H1 (cell line): ENCODE measurements at regions not wholly inside any gene's neighbourhood (a gene's known extent, or its start where the extent isn't known, plus 50 kb on each side); places are given as distances from the start of the nearest gene placed in this dataset.

Experiments
- CTCF ChIA-PET: fragments of 300-600 bp; sonication (Branson Sonifier 250); formaldehyde crosslinking; loops from one replicate; lab custom pipeline; 2021; ENCODE audit not compliant: partially characterized antibody; lab: Charles Lee
- POLR2A ChIA-PET: fragments of 300-600 bp; sonication (Branson Sonifier 250); formaldehyde crosslinking; loops from one replicate; lab custom pipeline; 2021; ENCODE audit warnings: inconsistent platforms; ENCODE audit not compliant: partially characterized antibody; lab: Charles Lee
- DNase-seq, 2 experiments: peaks; one replicate each; pipeline versions ENCODE4 v3.0.0 to v3.0.0-alpha.2; 2010 to 2022; ENCODE audit warnings: low spot score in 2 of 2, low read depth in 1 of 2, mixed read lengths in 1 of 2
- FAIRE-seq: peaks from 2 replicates; lab custom pipeline; 2011; peaks lifted over from hg19 to GRCh38; lab: Jason Lieb, UNC
- H2AFZ ChIP-seq: 2 replicates; pipeline ENCODE4 v1.8.1; 2012; ENCODE audit warnings: low read length, inconsistent platforms
- H2AK5ac ChIP-seq: 2 replicates; pipeline ENCODE4 v1.6.1; 2013; ENCODE audit warnings: low read depth, low read length
- H2BK120ac ChIP-seq: replicated peaks from 2 replicates; pipeline ENCODE3; 2013; ENCODE audit warnings: low read depth, low read length, inconsistent platforms
- H2BK12ac ChIP-seq: 2 replicates; pipeline ENCODE4 v1.6.1; 2013; ENCODE audit warnings: low read depth, low read length
- H2BK15ac ChIP-seq: 2 replicates; pipeline ENCODE4 v1.6.1; 2013; ENCODE audit warnings: low read length
- H2BK20ac ChIP-seq: 2 replicates; pipeline ENCODE4 v1.6.1; 2013; ENCODE audit warnings: low read length
- H2BK5ac ChIP-seq: 2 replicates; pipeline ENCODE4 v1.6.1; 2013; ENCODE audit warnings: low read depth, low read length
- H3K14ac ChIP-seq: 2 replicates; pipeline ENCODE4 v1.6.1; 2013; ENCODE audit warnings: inconsistent platforms; ENCODE audit not compliant: insufficient read length
- H3K18ac ChIP-seq: 2 replicates; pipeline ENCODE4 v1.6.1; 2013; ENCODE audit warnings: low read length; ENCODE audit errors: extremely low read depth
- H3K23ac ChIP-seq: 2 replicates; pipeline ENCODE4 v1.6.1; 2013; ENCODE audit warnings: inconsistent platforms; ENCODE audit not compliant: insufficient read length
- H3K23me2 ChIP-seq: 2 replicates; pipeline ENCODE4 v1.6.1; 2013; ENCODE audit warnings: low read depth, low read length
- H3K27ac ChIP-seq: 2 replicates; pipeline ENCODE4 v1.6.1; 2011; ENCODE audit warnings: low read depth, low read length, inconsistent platforms
- H3K27me3 ChIP-seq, 4 experiments: replicated peaks in 1 of 4; 1 replicate in 1 of 4; 2 replicates in 3 of 4; pipeline versions ENCODE4 v1.6.1 to v1.8.1; 2011 to 2013; ENCODE audit warnings: low read length in 3 of 4, mild to moderate bottlenecking in 3 of 4, inconsistent platforms in 2 of 4, mixed read lengths in 2 of 4, moderate library complexity in 1 of 4; ENCODE audit not compliant: control insufficient read depth in 3 of 4, insufficient read depth in 3 of 4; ENCODE audit errors: extremely low read depth in 1 of 4
- H3K36me3 ChIP-seq, 4 experiments: 2 replicates each; pipeline versions ENCODE4 v1.6.1 to v1.8.1; 2011 to 2013; ENCODE audit warnings: mild to moderate bottlenecking in 4 of 4, low read length in 3 of 4, moderate library complexity in 2 of 4, control low read depth in 1 of 4, inconsistent platforms in 1 of 4; ENCODE audit not compliant: insufficient read depth in 4 of 4, control insufficient read depth in 2 of 4
- H3K4ac ChIP-seq: replicated peaks from 2 replicates; pipeline ENCODE3; 2013; ENCODE audit warnings: low read length, low read depth, mixed read lengths, inconsistent platforms; ENCODE audit not compliant: insufficient read length
- H3K4me1 ChIP-seq, 4 experiments: replicated peaks in 1 of 4; 1 replicate in 1 of 4; 2 replicates in 3 of 4; pipeline versions ENCODE4 v1.6.1 to v1.8.1; 2011 to 2013; ENCODE audit warnings: low read length in 3 of 4, inconsistent platforms in 2 of 4, mixed read lengths in 1 of 4; ENCODE audit not compliant: insufficient read depth in 4 of 4, control insufficient read depth in 3 of 4
- H3K4me2 ChIP-seq, 2 experiments: 2 replicates each; pipeline versions ENCODE4 v1.6.1 to v1.8.1; 2011 to 2013; ENCODE audit warnings: low read depth in 2 of 2, low read length in 2 of 2, control low read depth in 1 of 2, inconsistent platforms in 1 of 2, mild to moderate bottlenecking in 1 of 2; ENCODE audit not compliant: insufficient read depth in 1 of 2
- H3K4me3 ChIP-seq, 4 experiments: fragments of 200-600, 300-600 bp in 1 of 4; sonication (generic), shearing (Covaris generic), sonication (Bioruptor Twin) in 1 of 4; 2 replicates each; pipeline versions ENCODE4 v1.5.1 to v1.8.1; 2011 to 2016; ENCODE audit warnings: low read length in 4 of 4, low read depth in 3 of 4, control low read depth in 2 of 4, inconsistent platforms in 2 of 4, mild to moderate bottlenecking in 2 of 4, mixed read lengths in 1 of 4, moderate library complexity in 1 of 4; ENCODE audit not compliant: insufficient read depth in 2 of 4; ENCODE audit errors: extremely low read depth in 1 of 4
- H3K56ac ChIP-seq: replicated peaks from 2 replicates; pipeline ENCODE3; 2013; ENCODE audit warnings: low read depth, mild to moderate bottlenecking, mixed read lengths, low read length, inconsistent platforms; ENCODE audit not compliant: insufficient read length
- H3K79me1 ChIP-seq: 2 replicates; pipeline ENCODE4 v1.6.1; 2013; ENCODE audit warnings: low read depth, low read length, control low read depth
- H3K79me2 ChIP-seq, 2 experiments: 2 replicates each; pipeline versions ENCODE4 v1.6.1 to v1.8.1; 2012 to 2013; ENCODE audit warnings: low read length in 2 of 2, mild to moderate bottlenecking in 2 of 2, inconsistent platforms in 1 of 2; ENCODE audit not compliant: insufficient read depth in 2 of 2, control insufficient read depth in 1 of 2
- H3K9ac ChIP-seq, 4 experiments: replicated peaks in 1 of 4; 1 replicate in 1 of 4; 2 replicates in 3 of 4; pipeline versions ENCODE4 v1.6.1 to v1.8.1; 2011 to 2013; ENCODE audit warnings: low read depth in 3 of 4, low read length in 3 of 4, control low read depth in 2 of 4, mild to moderate bottlenecking in 2 of 4, moderate library complexity in 2 of 4, inconsistent platforms in 1 of 4; ENCODE audit errors: extremely low read depth in 1 of 4
- H3K9me3 ChIP-seq, 2 experiments: 2 replicates each; pipeline versions ENCODE4 v1.6.1 to v1.8.1; 2012 to 2013; ENCODE audit warnings: mild to moderate bottlenecking in 2 of 2, moderate library complexity in 2 of 2, control low read depth in 1 of 2, inconsistent platforms in 1 of 2, low read depth in 1 of 2, low read length in 1 of 2, mixed read lengths in 1 of 2; ENCODE audit not compliant: insufficient read depth in 2 of 2
- H4K20me1 ChIP-seq, 2 experiments: replicated peaks in 1 of 2; 2 replicates each; pipeline versions ENCODE3 to v1.8.1; 2011 to 2013; ENCODE audit warnings: inconsistent platforms in 2 of 2, low read length in 2 of 2, mild to moderate bottlenecking in 1 of 2; ENCODE audit not compliant: insufficient read depth in 2 of 2, control insufficient read depth in 1 of 2
- H4K5ac ChIP-seq: 2 replicates; pipeline ENCODE4 v1.6.1; 2013; ENCODE audit warnings: low read length, low read depth, mixed read lengths, inconsistent platforms; ENCODE audit not compliant: insufficient read length
- H4K8ac ChIP-seq: 2 replicates; pipeline ENCODE4 v1.8.0; 2013; ENCODE audit warnings: mild to moderate bottlenecking, moderate library complexity, low read length, inconsistent platforms; ENCODE audit not compliant: insufficient read depth; ENCODE audit errors: extremely low read depth
- H4K91ac ChIP-seq: replicated peaks from 2 replicates; pipeline ENCODE3; 2013; ENCODE audit warnings: low read length, mixed read lengths, inconsistent platforms; ENCODE audit not compliant: insufficient read length
- CHD1 ChIP-seq: IDR thresholded peaks from 2 replicates; pipeline ENCODE4 v1.6.1; 2012; ENCODE audit warnings: low read depth, low read length, improper control_type of control experiment
- EGR1 ChIP-seq: IDR thresholded peaks from 2 replicates; pipeline ENCODE4 v1.6.1; 2011; ENCODE audit warnings: low read depth, low read length, borderline replicate concordance
- EP300 ChIP-seq, 2 experiments: IDR thresholded peaks; 1 replicate in 1 of 2; 2 replicates in 1 of 2; pipeline ENCODE4 v1.6.1; 2011 to 2012; ENCODE audit warnings: low read depth in 2 of 2, low read length in 2 of 2, mild to moderate bottlenecking in 2 of 2, borderline replicate concordance in 1 of 2, inconsistent platforms in 1 of 2, moderate library complexity in 1 of 2
- JUN ChIP-seq: IDR thresholded peaks from 2 replicates; pipeline ENCODE4 v1.6.1; 2011; ENCODE audit warnings: low read depth, mild to moderate bottlenecking, improper control_type of control experiment, low read length
- KDM1A ChIP-seq: fragments of 200-600, 300-600 bp; sonication (generic); IDR thresholded peaks from 2 replicates; pipeline ENCODE4 v1.7.1; 2016; ENCODE audit warnings: mild to moderate bottlenecking, low read length, borderline replicate concordance
- MAX ChIP-seq: IDR thresholded peaks from 2 replicates; pipeline ENCODE4 v1.6.1; 2012; ENCODE audit warnings: inconsistent platforms
- PHF8 ChIP-seq: fragments of 200-600 bp; sonication (generic); conservative IDR thresholded peaks from 2 replicates; pipeline ENCODE4 v1.7.1; 2012; ENCODE audit warnings: low read depth, mild to moderate bottlenecking, inconsistent platforms, low read length, moderate library complexity
- POU5F1 ChIP-seq: IDR thresholded peaks from 2 replicates; pipeline ENCODE4 v1.6.1; 2011; ENCODE audit warnings: low read depth, mild to moderate bottlenecking, low read length, moderate library complexity
- SIX5 ChIP-seq: IDR thresholded peaks from 2 replicates; pipeline ENCODE4 v1.6.1; 2011; ENCODE audit warnings: mild to moderate bottlenecking, low read depth, low read length
- SP1 ChIP-seq: IDR thresholded peaks from 2 replicates; pipeline ENCODE4 v1.6.1; 2011; ENCODE audit warnings: low read depth, low read length
- SUZ12 ChIP-seq: fragments of 200-600 bp; sonication (generic); IDR thresholded peaks from 2 replicates; pipeline ENCODE4 v1.6.1; 2012; ENCODE audit warnings: mild to moderate bottlenecking, inconsistent platforms, low read length, moderate library complexity, mixed read lengths
- TAF1 ChIP-seq: IDR thresholded peaks from 2 replicates; pipeline ENCODE4 v1.6.1; 2011; ENCODE audit warnings: mild to moderate bottlenecking, low read depth, low read length
- TBP ChIP-seq: IDR thresholded peaks from 2 replicates; pipeline ENCODE4 v1.6.1; 2011; ENCODE audit warnings: low read depth, low read length, improper control_type of control experiment
- TEAD4 ChIP-seq: IDR thresholded peaks from 2 replicates; pipeline ENCODE4 v1.6.1; 2012; ENCODE audit warnings: low read depth, low read length, inconsistent platforms, mixed read lengths
- YY1 ChIP-seq: IDR thresholded peaks from 2 replicates; pipeline ENCODE4 v1.6.1; 2011; ENCODE audit warnings: low read depth, mild to moderate bottlenecking, low read length
- WGBS, 2 experiments: shearing (Covaris generic) in 1 of 2; methylation state at CpG; one replicate each; pipeline versions ENCODE4 v1.1.6 to v1.1.7; 2013 to 2015; ENCODE audit warnings: low lambda C conversion rate in 2 of 2, mixed read lengths in 2 of 2, inconsistent platforms in 1 of 2, low coverage in 1 of 2, missing lambda C conversion rate in 1 of 2; ENCODE audit not compliant: insufficient replicate concordance in 2 of 2, insufficient coverage in 1 of 2, insufficient read length in 1 of 2; ENCODE audit errors: extremely low coverage in 1 of 2, missing lambda C conversion rate in 1 of 2; 5-methylcytosine and 5-hydroxymethylcytosine counted together

DNA sequence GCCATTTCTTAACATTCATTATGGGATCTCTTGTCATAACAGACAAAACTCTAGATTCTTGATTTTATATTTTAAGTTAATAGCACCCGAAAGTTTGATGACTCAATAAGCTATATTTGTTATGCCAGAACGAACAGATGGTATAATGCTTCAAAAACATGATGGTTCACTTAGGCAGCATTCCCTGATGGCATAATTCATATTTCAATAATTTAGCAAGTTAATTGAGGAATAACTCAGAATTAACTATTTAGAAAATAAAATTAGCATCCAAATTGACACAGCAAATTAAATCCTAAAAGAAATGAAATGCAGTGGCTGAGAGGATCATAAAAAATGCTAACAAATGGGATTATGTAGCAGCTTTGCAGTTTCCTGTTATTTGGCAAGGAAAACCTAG is 260.8 kb upstream of the MBL2 start:
- Histone ChIP-seq H3K27ac (no peak overlapping the region), H3K23ac (no peak overlapping the region), H2AK5ac (no peak overlapping the region), H2AFZ (no peak overlapping the region), H4K20me1 (no peaks in the 10 kb centered on the region), H3K4me2 (no peak overlapping the region), H3K79me2 (no peaks in the 10 kb centered on the region), H3K9me3 (no peaks in the 10 kb centered on the region), H4K91ac (no peak overlapping the region), H2BK20ac (no peak overlapping the region), H4K5ac (no peak overlapping the region), H2BK120ac (no peak overlapping the region), H3K23me2 (no peaks in the 10 kb centered on the region), H3K18ac (no peak overlapping the region), H2BK5ac (no peak overlapping the region), H3K56ac (no peak overlapping the region), H3K36me3 (no peaks in the 10 kb centered on the region), H3K4me3 (no peak overlapping the region), H3K4me1 (peaks cover 0 to 5% (median 3%) of the 10 kb centered on the region in 4 experiments; a peak in 3 of 7 replicates), H2BK15ac (no peak overlapping the region), H3K27me3 (no peaks in the 10 kb centered on the region), H3K14ac (no peak overlapping the region), H3K79me1 (no peaks in the 10 kb centered on the region), H3K4ac (no peak overlapping the region), H2BK12ac (no peak overlapping the region), H4K8ac (no peak overlapping the region), H3K9ac (no peak overlapping the region)
- ChIA-PET POLR2A (no interaction called here), CTCF (no interaction called here)
- DNase-seq (no peak), FAIRE-seq (no peak)
- TF ChIP-seq SP1 = no peak
- TF ChIP-seq CHD1 = no peak
- TF ChIP-seq SUZ12 = no peak
- TF ChIP-seq YY1 = no peak
- no peak for TF ChIP-seq MAX
- no peak for TF ChIP-seq KDM1A
- TF ChIP-seq EGR1 = no peak
- TF ChIP-seq JUN = no peak
- TF ChIP-seq PHF8 = no peak
- no peak for TF ChIP-seq TEAD4
- no peak for TF ChIP-seq SIX5
- TF ChIP-seq TAF1 = no peak
- TF ChIP-seq POU5F1 = no peak
- TF ChIP-seq EP300 (IDR thresholded peaks at IDR 0.05; ENCODE audit: borderline replicate concordance in 1 of 2, low read depth in 2 of 2, low read length in 2 of 2) = no peak
- TF ChIP-seq TBP = no peak
- 93% methylated on average over 2 of the region's 2 CpGs; no CpG with 5 or more reads in 1 of the 2 experiments for WGBS, 2 experiments
